Stimulated activated CD4-positive, alpha-beta T cell treated with anti-CD3 and anti-CD28 coated beads, Interleukin-12 subunit alpha, Interleukin-12 subunit beta, amount 100 ng/mL, for 48 hours (primary cell): ENCODE measurements at regions not wholly inside any gene's neighbourhood (a gene's known extent, or its start where the extent isn't known, plus 50 kb on each side); places are given as distances from the start of the nearest gene placed in this dataset.
"Not testable (repeated sequence)": the region's sequence is repeated elsewhere in the genome, so short reads cannot be mapped to it uniquely, and the experiment has no call there.

Experiments
- DNase-seq, 3 donors: peaks; one replicate each; pipeline ENCODE4 v3.0.0-alpha.2; 2020; ENCODE audit warnings: low read depth in 2 of 3, low spot score in 1 of 3

DNA sequence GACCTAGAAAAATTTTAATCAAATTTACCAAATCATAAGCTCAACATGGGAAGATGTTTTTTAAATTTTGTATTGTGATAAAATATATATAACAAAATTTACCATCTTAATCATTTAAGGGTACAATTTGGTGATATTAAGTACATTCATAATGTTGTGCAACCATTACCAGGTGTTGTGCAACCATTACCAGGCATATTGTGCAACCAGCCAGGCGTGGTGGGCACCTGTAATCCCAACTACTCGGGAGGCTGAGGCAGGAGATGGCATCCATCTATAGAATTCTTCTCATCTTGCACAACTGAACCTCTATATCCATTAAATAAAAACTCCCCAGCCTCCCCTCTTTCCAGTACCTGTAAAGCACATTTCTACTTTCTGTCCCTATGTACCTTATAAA lies 124.5 kb upstream of the SLC13A1 start:
- no peak for DNase-seq

DNA sequence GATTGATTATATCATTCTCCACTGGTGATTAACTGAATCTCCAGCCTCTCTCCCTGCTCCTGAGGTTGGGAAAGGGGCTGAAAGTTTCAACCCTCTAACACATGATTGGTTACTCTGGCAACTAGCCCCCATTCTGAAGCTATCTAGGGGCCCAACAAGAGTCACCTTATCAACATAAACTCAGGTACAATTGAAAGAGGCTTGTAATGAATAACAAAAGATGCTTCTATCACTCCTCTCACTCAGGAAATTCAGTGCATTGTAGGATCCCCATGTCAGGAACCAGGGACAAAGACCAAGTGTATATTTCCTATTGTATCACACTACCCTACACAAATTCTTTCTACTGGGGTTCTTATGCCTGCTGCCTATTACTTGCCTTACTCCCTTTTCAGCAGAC lies 123.9 kb upstream of the SLC13A1 start:
- DNase-seq: no peak

DNA sequence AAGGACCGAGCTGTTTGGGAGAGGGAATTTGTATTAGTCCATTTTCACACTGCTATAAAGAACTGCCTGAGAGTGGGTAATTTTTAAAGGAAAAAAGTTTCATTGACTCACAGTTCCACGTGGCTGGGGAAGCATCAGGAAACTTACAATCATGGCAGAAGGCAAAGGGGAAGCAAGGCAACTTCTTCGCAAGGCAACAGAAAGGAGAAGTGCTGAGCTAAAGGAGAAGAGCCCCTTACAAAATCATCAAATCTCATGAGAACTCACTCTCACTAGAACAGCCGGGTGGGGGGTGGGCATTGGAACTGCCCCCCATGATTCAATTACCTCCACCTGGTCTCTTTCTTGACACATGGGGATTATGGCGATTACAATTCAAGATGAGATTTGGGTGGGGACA lies 121.8 kb upstream of the SLC13A1 start:
- DNase-seq: not testable (repeated sequence)

DNA sequence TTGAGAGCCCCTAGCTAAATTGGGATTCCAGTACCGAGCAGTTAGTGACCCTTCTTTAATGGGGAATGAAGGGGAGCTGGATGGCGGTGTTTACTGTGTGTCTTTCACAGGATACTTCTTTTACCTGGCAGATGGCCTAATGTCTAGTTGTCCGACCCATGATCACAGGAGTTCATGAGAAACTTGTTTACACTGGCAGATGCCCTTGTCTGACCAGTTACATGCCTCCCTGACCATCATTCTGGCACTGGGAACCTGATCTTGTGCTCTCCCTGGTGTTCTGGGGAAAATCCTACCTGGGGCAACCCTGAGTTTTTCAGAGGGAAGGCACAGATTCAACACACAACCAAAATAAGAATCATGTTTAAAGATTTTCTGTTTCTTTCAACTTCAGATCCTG lies 120.1 kb upstream of the SLC13A1 start:
- DNase-seq: no peak

DNA sequence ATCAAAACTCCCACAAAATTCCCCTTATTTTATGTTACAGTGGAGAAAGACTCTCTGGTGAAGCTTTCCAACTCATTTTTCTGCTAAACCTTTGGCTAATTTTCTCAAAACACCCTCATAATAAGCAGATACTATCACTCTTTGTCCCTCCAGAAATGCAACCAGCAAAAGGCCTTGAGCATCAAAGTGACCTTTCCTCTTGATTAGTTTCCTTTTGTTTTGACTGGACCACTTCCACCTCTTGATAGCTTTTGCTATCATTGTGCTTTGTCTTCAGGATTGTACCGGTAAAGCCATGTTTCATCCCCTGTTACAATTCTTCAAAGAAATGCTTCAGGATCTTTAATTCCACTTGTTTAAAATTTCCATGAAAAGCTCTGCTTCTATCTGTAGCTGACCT lies 115.1 kb upstream of the SLC13A1 start:
- DNase-seq: no peak

DNA sequence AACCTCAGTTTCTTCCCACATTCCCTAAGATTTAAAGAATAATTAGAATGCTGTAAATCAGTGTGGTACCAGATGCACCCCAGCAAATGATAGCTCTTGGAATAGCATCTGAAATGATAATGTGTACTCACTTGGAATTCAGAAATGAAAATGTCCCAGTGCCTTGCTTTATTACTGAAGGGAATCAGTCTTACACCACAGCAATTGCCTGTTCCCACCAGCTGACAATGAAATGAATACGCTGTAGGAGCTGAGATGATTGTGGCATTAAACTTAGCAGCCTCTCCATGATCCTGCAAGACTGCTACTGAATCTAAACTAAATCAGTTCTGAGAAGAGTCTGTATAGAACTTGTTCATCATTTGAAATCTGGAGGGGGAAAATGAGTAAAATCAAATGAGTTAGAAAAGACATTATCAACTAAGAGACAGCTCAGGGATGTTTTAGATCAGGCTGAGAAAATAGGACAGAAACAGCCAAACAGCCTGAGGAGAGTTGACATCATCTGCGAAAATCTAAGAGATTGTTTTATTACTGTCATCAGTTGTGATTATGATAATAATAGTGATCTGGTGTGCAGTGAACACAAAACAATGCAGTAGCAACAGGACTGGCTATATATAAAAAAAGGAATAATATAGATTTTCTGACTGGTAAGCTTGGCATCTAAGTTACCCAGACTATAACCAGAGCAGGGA lies 108.6 kb upstream of the SLC13A1 start:
- no peak for DNase-seq

DNA sequence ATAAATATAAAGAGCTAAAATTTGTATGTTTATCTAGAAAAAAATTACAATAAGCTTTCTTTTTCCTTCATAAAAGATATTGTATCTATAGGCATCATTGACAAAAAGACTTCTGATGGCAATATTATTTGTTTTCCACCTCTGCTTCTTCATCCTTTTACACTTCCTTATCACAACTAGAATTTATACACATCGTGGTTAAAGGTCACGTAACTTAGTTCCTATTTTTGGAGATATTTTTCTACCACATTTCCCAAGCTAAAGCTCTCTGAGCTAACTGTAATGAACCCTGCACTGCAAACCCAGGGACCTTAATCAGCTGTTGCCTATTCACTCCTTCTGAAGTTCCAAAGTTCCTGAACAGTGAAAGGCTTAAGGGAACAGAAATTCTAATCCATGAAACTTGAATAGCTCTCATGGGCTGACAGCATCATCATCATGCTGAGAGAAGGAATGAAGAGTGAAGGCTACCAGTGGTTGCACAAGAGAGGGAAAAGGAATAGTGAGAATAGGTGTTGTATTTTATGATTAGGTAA lies 106.1 kb upstream of the SLC13A1 start:
- DNase-seq: no peak

DNA sequence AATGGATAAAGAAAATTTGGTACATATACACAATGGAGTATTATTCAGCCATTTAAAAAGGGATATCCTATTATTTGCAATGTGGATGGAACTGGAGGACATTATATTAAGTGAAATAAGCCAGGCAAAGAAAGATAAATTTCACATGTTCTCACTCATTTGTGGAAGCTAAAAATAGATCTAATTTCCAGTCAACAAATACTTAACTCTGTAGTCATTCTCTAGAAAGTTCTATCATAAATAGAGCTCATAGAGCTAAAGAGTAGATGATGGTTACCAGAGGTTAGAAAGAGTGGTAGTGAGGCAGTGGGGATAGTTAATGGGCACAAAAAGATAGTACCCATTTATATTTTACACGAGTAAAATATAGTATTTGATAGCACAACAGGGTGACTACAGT lies 104.2 kb upstream of the SLC13A1 start:
- DNase-seq: no peak

DNA sequence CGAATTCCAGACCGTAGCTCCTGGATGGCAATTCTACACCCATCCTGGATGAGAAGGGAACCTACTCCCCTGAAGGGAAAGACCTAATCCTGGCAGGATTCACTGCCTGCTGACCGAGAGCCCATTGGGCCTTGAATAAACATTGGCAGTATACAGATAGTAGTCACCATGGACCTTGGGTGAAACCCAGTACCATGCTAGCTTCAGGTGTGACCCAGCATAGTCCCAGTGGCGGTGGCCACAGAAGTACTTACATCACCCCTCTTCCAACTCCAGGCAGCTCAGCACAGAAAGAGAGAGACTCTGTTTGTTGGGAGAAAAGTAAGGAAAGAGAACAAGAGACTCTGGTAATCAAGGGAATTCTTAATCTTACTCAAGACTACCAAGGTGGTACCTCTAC lies 97.2 kb upstream of the SLC13A1 start:
- DNase-seq: no peak

DNA sequence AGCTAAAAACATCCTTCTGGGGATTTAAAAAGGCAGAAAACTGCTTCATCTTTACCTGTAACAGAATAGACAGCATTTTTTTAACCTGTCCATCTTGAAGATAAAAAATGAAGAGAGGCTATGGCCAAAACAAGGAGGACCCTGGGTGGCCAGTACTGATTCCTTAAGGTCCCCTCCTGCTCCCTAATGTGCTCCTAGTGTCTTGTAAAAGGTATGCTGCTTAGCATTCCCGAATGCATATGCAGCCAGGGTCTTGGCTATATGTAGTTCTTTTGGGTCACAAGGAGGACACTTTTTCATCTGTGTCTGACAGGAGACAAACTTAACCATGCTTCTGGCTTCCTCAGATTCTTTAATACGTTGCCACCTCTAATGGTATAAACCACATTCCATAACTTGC lies 93.9 kb upstream of the SLC13A1 start:
- no peak for DNase-seq

DNA sequence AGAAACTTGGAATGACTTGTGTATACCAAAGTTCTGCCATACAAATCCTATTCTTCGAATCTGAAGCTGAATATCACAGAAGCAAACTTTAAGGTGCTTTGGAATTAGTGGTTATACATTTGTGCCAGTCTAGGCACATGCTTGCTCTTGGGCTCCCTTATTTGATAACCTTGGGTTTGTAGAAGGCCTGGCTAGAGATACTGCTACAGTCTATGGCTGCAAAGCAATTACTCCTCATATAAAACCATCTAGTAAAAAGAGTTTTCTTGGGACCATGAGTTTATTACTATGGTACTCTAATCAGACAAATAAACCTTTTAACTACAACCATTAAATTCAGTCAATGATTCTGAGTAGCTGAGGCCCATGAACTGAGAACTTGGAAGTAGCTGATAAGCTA lies 92.5 kb upstream of the SLC13A1 start:
- DNase-seq: no peak

DNA sequence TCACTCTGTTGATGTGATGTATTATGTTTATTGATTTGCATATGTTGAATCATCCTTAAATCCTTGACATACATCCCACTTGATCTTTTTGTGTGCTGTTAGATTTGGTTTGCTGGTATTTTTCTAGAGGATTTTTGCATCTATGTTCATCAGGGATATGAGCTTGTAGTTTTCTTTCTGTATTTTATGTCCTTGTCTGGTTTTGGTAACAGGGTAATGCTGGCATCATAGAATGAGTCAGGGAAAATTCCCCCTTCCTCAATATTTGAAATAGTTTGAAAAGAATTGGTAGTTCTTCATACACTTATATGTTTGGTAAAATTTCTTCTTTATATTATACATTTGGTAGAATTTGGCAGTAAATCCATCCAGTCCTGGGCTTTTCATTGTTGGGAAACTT lies 89.4 kb upstream of the SLC13A1 start:
- DNase-seq: no peak

DNA sequence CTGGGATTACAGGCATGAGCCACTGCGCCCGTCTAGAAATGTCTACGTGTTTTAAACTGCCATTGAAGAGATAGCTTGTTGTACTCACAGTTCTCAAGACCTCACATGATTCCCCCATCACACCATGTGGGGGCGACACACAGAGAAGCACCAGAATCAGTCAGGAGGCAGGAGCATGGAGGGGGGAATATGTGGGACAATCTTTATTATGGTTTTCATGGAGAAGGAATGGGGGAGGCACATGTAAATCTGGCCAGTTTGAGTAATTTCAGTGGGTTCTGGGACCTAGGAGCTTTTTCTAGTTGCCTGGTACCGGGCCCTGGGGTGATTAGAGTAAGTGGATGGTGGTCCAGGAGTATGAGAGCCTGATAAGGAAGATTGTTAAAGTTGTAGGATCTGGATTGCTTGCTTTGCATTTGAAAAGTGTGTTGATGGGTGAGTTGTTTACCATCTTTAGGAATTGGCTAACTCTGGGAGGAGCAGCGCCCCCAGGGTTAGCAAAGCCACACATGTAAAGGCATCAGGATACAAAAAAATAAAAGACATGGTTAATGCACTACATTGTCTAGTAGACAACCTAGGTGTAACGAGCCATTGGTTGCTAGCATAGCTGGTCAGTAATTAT lies 85.4 kb upstream of the SLC13A1 start:
- no peak for DNase-seq

DNA sequence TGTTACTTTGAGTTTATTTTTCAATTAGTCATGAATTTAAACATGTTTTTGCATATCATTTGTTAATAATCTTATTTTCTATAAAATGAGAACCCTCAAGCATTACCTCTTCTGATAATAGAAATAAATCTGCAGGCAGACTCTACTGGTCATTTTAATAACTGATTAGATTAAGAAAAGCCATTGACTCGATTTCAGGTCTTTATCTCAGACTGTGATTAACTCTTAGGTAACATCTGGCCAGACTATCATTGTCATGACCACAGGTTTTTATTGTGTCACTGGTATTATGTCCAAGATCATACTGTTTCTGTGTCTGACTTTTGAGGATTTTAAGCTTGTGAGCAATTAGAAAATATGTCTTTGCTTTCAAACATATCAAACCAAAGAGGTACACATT lies 83.6 kb upstream of the SLC13A1 start:
- DNase-seq: no peak

DNA sequence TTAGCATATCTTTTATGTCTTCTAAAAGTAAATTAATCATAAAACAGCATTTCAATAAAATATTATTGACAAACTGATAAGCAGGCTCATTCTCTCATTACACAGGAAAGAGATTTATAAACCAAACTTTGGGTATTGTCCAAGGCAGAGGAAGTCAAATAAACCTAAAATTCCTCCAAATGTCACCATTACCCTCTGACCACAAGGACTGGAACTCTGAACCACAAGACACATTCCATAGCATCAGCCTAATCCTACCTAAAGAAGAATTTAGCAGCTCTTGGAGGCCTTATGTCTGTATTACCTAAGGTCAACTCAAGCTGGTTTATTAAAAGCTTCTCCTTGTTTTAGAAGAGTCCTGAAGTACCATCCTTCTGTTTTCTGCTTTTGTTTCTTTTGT lies 82.4 kb upstream of the SLC13A1 start:
- DNase-seq: no peak

DNA sequence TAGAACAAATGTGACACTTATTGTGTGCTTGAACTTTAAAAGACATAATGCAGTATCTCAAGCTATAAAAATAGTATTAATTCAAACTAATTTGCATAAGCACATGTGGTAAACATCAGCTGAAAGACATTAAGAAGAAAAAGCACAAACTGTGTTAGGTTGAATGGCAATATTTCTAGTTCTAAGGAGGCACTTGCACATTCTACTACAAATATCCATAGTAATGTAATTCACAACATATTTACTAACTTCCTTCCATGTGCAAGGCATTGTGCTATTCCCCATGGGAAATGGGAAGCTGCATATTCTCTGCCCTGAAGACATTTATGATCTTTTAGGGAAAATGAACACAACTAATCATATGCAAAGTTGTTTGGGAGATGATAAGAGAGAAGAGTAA lies 80.2 kb upstream of the SLC13A1 start:
- DNase-seq: no peak

DNA sequence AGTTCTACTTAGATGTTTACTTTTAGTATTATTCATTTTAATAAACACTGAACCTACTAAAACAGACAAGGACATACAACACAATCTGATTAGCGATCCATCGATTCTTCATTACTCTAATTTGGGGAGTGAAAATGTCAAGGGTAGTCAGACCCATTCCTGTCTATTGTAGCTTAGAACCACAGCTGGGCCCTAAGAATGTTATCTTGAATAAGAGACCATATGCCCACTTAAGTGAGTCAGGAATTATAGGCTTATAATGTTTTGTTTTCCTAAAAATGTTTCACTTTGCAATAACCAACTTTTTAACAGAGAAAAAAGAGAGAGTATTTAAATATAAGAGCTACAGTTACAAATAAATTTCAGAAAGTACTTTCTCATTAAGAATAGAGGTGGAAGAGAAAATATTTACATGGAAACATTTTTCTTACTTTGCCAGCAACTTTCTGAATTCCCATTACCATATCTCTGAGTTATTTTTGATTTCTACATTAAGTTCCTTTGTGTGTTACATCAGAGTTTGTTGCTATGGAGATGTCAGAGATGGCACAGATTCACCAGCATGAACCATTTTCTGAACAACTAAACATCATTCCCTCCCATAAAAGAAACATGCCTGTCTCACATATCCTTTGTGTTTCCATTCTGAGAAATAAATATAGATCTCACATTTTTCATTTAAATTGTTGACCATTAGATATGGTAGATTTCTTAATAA lies 75.4 kb upstream of the SLC13A1 start:
- DNase-seq: no peak

DNA sequence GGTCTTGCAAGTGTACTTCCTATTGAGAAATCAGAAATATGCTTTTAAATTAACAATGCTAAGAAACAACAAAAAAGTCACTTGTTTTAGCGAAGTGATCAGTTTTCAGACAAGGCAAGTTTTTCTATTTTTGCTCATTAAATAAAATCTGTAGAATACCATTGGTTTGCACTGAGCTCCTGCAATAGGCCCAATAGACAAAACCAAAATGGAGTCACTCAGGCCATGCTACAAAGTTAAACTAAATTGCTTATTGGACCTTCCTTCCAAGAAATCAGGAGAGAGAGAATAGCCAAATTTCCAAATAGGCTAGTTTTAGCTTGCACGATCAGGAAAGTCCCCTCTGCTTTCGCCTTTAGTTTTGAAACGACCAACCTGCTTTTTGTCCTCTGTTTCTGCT lies 73.4 kb upstream of the SLC13A1 start:
- DNase-seq: no peak

DNA sequence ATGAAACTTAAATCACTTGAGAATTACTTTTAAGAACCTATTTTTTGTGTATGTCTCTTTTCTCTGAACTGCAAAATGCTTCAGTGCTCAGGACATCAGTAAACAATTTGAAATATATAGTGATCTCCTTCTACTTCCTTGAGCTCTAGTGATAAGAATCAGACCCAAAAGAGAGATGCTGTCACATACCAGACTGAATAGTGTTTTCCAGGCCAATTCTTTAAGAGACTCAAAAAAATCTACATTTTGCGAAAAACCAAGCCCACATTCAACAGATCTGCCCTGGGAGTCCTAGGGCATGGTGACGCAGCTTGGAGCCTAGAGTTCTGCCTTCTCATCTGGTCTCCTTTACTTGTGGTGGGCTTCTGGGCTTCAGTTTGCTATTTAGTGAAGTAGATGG lies 72.1 kb upstream of the SLC13A1 start:
- no peak for DNase-seq

DNA sequence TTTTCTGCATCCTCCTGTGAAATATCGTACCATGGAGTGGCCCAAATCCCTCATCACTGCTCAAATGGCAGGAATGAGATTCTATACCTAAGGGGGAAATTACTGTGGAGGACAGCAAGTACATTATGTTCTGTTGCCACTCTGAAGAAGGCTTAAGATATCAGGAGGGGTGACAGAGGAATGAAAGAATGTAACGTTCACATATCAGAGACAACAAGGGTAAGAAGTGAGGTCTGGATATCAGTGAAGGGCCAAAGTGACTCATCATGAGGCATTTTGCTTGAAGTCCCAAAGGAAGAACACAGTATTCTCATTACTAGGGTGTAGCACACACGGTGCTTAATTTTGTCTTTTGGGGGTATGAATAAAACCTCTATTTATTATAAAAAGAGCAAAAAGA lies 71.5 kb upstream of the SLC13A1 start:
- DNase-seq: no peak

DNA sequence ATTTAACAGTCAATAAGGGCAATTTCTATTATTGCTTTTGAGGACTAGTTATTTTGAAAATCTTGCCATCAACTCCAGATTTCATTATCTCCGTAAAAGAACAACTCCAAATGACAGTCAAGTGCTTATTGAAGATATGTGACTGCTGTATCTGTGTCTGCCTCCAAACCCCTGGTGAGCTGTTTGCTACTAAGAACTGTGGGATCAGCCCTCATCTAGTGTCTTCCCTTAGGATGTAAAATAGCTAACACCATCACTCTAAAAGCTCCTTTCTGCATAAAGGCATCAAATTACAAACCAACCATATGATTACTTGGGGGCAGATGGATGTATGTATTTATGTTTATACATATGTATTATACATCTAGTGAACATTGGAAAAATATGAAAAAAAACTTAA lies 70.8 kb upstream of the SLC13A1 start:
- no peak for DNase-seq

DNA sequence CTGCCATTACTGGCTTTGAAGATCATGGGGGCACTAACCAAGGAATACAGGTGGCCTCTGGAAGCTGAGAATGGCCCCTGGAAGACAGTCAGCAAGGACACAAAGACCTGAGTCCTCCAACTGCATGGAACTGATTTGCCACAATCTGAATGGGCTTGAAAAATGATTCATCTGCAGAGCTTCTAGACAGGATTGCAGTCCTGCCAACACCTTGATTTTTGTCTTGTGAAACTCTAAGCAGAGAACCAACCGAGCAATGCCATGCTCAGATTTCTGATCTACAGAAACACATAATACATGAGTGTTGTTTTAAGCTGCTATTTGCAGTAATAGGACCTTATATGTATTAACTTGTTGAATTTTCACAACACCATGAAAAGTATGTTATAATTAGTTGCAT lies 66.1 kb upstream of the SLC13A1 start:
- DNase-seq: no peak
